Inferior parietal cortex (tissue), 1 donor: ENCODE measurements at regions not wholly inside any gene's neighbourhood (a gene's known extent, or its start where the extent isn't known, plus 50 kb on each side); places are given as distances from the start of the nearest gene placed in this dataset.
"Not testable (repeated sequence)": the region's sequence is repeated elsewhere in the genome, so short reads cannot be mapped to it uniquely, and the experiment has no call there.

ENCODE experiments used
- DNase-seq: peaks from one replicate; pipeline ENCODE4 v3.0.0-alpha.2; 2016; ENCODE audit errors: extremely low spot score

GRCh38 chr22:44650806-44651205, 51.2 kb upstream of the PRR5 start:
- DNase-seq: no peak

- DNase-seq: no peak
Observed at GRCh38 chr22:44648821-44649565, 53.0 kb upstream of the PRR5 start.

GRCh38 chr22:44648085-44648820, 53.8 kb upstream of the PRR5 start:
- DNase-seq: no peak

- no peak for DNase-seq
Observed at GRCh38 chr22:44647141-44647540, 54.9 kb upstream of the PRR5 start.

GRCh38 chr22:44646668-44647067, 55.3 kb upstream of the PRR5 start:
- no peak for DNase-seq

GRCh38 chr22:44646141-44646540, 55.9 kb upstream of the PRR5 start:
- DNase-seq: no peak

GRCh38 chr22:44645531-44645930, 56.5 kb upstream of the PRR5 start:
- no peak for DNase-seq

GRCh38 chr22:44645083-44645482, 56.9 kb upstream of the PRR5 start:
- no peak for DNase-seq

- not testable (repeated sequence) for DNase-seq
Observed at GRCh38 chr22:44643526-44644101, 58.4 kb upstream of the PRR5 start.

GRCh38 chr22:44642096-44642644, 59.8 kb upstream of the PRR5 start:
- no peak for DNase-seq

GRCh38 chr22:44640618-44641155, 61.3 kb upstream of the PRR5 start:
- DNase-seq: no peak

GRCh38 chr22:44639891-44640617, 62.0 kb upstream of the PRR5 start:
- no peak for DNase-seq

- no peak for DNase-seq
Observed at GRCh38 chr22:44638971-44639760, 62.8 kb upstream of the PRR5 start.

- DNase-seq: not testable (repeated sequence)
Observed at GRCh38 chr22:44636502-44637206, 65.3 kb upstream of the PRR5 start.

GRCh38 chr22:44635567-44635966, 66.4 kb upstream of the PRR5 start:
- DNase-seq: not testable (repeated sequence)

GRCh38 chr22:44634426-44635321, 67.3 kb upstream of the PRR5 start:
- DNase-seq: no peak

- no peak for DNase-seq
Observed at GRCh38 chr22:44633647-44634046, 68.4 kb upstream of the PRR5 start.

- no peak for DNase-seq
Observed at GRCh38 chr22:44632541-44633396, 69.2 kb upstream of the PRR5 start.
